OCI-LY7 (cell line): ENCODE measurements at regions not wholly inside any gene's neighbourhood (a gene's known extent, or its start where the extent isn't known, plus 50 kb on each side); places are given as distances from the start of the nearest gene placed in this dataset.

Experiments
- BruUV-seq: library from RNA; stranded (reverse); fragments of 400-500 nt; replicated peaks from 2 replicates; lab custom pipeline; 2021; lab: Mats Ljungman, UMichigan
- CTCF ChIA-PET: fragments of 300-600 bp; sonication (Branson Sonifier 250); formaldehyde crosslinking; loops from one replicate; lab custom pipeline; 2022; ENCODE audit warnings: antibody characterized with exemption; ENCODE audit not compliant: unreplicated experiment; lab: Charles Lee
- POLR2A ChIA-PET: fragments of 300-600 bp; sonication (Branson Sonifier 250); formaldehyde crosslinking; loops from one replicate; lab custom pipeline; 2022; ENCODE audit warnings: antibody characterized with exemption; lab: Charles Lee
- DNase-seq: peaks from one replicate; pipeline ENCODE4 v3.0.0-alpha.2; 2015; ENCODE audit warnings: low spot score
- H2AFZ ChIP-seq: fragments of 200-600 bp; sonication (generic), shearing (Covaris generic); 2 replicates; pipeline ENCODE4 v1.6.1; 2014; ENCODE audit warnings: mild to moderate bottlenecking, antibody characterized with exemption, low read length, moderate library complexity
- H3K27ac ChIP-seq: fragments of 200-600 bp; sonication (generic); 2 replicates; pipeline ENCODE4 v1.5.1; 2014; ENCODE audit warnings: mixed run types, low read depth, mild to moderate bottlenecking, moderate library complexity, low read length, inconsistent platforms; ENCODE audit not compliant: poor library complexity, severe bottlenecking
- H3K36me3 ChIP-seq: fragments of 200-600 bp; sonication (generic); 2 replicates; pipeline ENCODE4 v1.6.1; 2014; ENCODE audit warnings: mild to moderate bottlenecking, antibody characterized with exemption, low read length, moderate library complexity, mixed read lengths; ENCODE audit not compliant: insufficient read depth
- H3K4me1 ChIP-seq: fragments of 200-600 bp; sonication (generic); 2 replicates; pipeline ENCODE4 v1.5.1; 2014; ENCODE audit warnings: mild to moderate bottlenecking, low read length; ENCODE audit not compliant: insufficient read depth, poor library complexity, severe bottlenecking
- H3K4me2 ChIP-seq: fragments of 200-600 bp; sonication (generic); 2 replicates; pipeline ENCODE4 v1.6.1; 2014; ENCODE audit warnings: mild to moderate bottlenecking, low read length
- H3K4me3 ChIP-seq: fragments of 200-600 bp; sonication (generic); 2 replicates; pipeline ENCODE4 v1.5.1; 2014; ENCODE audit warnings: mild to moderate bottlenecking, low read depth, low read length; ENCODE audit not compliant: poor library complexity, severe bottlenecking
- H3K79me2 ChIP-seq: fragments of 200-600 bp; sonication (generic); 2 replicates; pipeline ENCODE4 v1.6.1; 2016; ENCODE audit warnings: low read depth, mild to moderate bottlenecking, low read length, moderate library complexity, mixed read lengths; ENCODE audit not compliant: insufficient read depth
- H3K9me2 ChIP-seq: fragments of 200-600 bp; sonication (generic); 2 replicates; pipeline ENCODE4 v1.6.1; 2016; ENCODE audit warnings: mild to moderate bottlenecking, low read length, mixed read lengths; ENCODE audit not compliant: insufficient read depth
- H3K9me3 ChIP-seq: fragments of 200-600 bp; sonication (generic); 2 replicates; pipeline ENCODE4 v1.6.1; 2014; ENCODE audit warnings: mild to moderate bottlenecking, mixed run types, low read length, mixed read lengths
- H4K20me1 ChIP-seq: fragments of 200-600 bp; sonication (generic); 2 replicates; pipeline ENCODE4 v1.6.1; 2014; ENCODE audit warnings: mild to moderate bottlenecking, antibody characterized with exemption, low read length, moderate library complexity, mixed read lengths; ENCODE audit not compliant: insufficient read depth
- EZH2phosphoT487 ChIP-seq: fragments of 200-600 bp; sonication (generic); IDR thresholded peaks from 2 replicates; pipeline ENCODE4 v1.6.1; 2018; ENCODE audit warnings: low read depth, borderline replicate concordance, mild to moderate bottlenecking, mixed run types, antibody characterized with exemption, low read length, moderate library complexity, mixed read lengths
- intact Hi-C: fragments of 100-400 bp; cut with micrococcal nuclease; formaldehyde crosslinking; loops from one replicate; pipeline ENCODE4 v1.10.0; 2022; ENCODE audit not compliant: unreplicated experiment
- TF ChIP-seq, protein P1 (sequence below): fragments of 200-600 bp; sonication (generic); conservative IDR thresholded peaks from 2 replicates; pipeline ENCODE4 v1.5.1; 2014; ENCODE audit warnings: mild to moderate bottlenecking, antibody characterized with exemption, low read length, moderate library complexity, mixed read lengths

- Histone ChIP-seq H3K9me3 (no peaks in the 10 kb centered on the region), H3K4me2 (no peak overlapping the region), H4K20me1 (no peaks in the 10 kb centered on the region), H3K4me1 (no peaks in the 10 kb centered on the region), H3K36me3 (no peaks in the 10 kb centered on the region), H3K9me2 (no peaks in the 10 kb centered on the region), H3K79me2 (no peaks in the 10 kb centered on the region), H3K27ac (no peak overlapping the region), H2AFZ (no peak overlapping the region), H3K4me3 (no peak overlapping the region)
- no peak for TF ChIP-seq EZH2phosphoT487
- TF ChIP-seq, protein P1, sequence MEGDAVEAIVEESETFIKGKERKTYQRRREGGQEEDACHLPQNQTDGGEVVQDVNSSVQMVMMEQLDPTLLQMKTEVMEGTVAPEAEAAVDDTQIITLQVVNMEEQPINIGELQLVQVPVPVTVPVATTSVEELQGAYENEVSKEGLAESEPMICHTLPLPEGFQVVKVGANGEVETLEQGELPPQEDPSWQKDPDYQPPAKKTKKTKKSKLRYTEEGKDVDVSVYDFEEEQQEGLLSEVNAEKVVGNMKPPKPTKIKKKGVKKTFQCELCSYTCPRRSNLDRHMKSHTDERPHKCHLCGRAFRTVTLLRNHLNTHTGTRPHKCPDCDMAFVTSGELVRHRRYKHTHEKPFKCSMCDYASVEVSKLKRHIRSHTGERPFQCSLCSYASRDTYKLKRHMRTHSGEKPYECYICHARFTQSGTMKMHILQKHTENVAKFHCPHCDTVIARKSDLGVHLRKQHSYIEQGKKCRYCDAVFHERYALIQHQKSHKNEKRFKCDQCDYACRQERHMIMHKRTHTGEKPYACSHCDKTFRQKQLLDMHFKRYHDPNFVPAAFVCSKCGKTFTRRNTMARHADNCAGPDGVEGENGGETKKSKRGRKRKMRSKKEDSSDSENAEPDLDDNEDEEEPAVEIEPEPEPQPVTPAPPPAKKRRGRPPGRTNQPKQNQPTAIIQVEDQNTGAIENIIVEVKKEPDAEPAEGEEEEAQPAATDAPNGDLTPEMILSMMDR, result no peak
- ChIA-PET POLR2A (no interaction called here), CTCF (no interaction called here)
- DNase-seq, result no peak
- intact Hi-C loops, result no loop called here
- BruUV-seq, result no TSS peak
Measured at GRCh38 chr10:29146311-29147100, 142.4 kb upstream of the LYZL1 start.

DNA sequence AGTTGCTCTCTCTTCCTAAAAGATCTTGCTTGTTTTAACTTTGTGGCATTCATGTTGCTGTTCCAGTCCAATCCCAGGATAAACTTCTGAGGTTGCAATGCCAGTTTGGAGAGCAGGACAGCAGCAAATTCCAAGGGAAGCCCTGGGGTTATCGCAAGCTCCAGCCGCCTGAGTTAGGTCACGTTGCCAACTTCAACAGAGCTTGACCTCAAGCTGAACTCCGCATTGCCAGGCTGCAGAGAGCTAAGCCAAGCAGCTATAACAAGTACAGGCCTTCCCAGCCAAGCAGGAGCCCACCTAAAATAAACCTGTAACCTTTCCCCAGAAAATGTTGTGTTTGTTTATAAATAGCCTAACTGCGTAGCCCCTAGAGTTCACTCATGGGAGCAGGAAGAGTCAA lies 138.9 kb upstream of the LYZL1 start:
- no peak overlapping the region for H3K4me2 ChIP-seq

DNA sequence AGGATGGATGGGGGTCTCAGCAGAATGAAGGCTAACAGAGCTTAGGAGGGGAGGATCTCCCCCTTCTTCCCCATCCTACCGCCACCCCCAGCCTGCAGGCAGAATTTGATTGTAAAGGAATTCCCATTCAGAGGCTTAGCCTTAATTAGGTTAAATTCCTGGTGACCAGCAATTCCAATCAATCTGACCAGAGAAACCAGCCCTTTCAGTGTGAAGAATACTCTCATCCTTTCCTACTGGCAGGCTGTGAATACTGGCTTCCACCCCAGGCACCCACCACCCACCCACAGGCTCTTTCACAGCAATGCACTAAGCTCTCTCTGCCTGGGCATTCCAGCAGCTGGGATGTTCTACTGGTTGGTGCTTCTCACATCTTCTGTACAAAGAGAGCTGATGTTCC lies 137.9 kb upstream of the LYZL1 start:
- Histone ChIP-seq H2AFZ (no peak overlapping the region), H3K79me2 (no peaks in the 10 kb centered on the region), H3K9me2 (no peaks in the 10 kb centered on the region), H4K20me1 (no peaks in the 10 kb centered on the region), H3K36me3 (no peaks in the 10 kb centered on the region), H3K27ac (no peak overlapping the region), H3K4me1 (no peaks in the 10 kb centered on the region), H3K9me3 (no peaks in the 10 kb centered on the region), H3K4me2 (no peak overlapping the region), H3K4me3 (no peak overlapping the region)
- ChIA-PET CTCF (no interaction called here), POLR2A (no interaction called here)
- BruUV-seq, result no TSS peak
- intact Hi-C loops, result no loop called here
- DNase-seq, result no peak
- TF ChIP-seq, protein P1, result no peak
- TF ChIP-seq EZH2phosphoT487, result no peak

More for the DNA sequence above, 138.9 kb upstream of the LYZL1 start:
- intact Hi-C loops, result no loop called here
- Histone ChIP-seq H3K4me3 (no peak overlapping the region), H3K9me2 (no peaks in the 10 kb centered on the region), H3K27ac (no peak overlapping the region), H3K4me1 (no peaks in the 10 kb centered on the region), H3K79me2 (no peaks in the 10 kb centered on the region), H3K9me3 (no peaks in the 10 kb centered on the region), H3K36me3 (no peaks in the 10 kb centered on the region), H2AFZ (no peak overlapping the region), H4K20me1 (no peaks in the 10 kb centered on the region)
- POLR2A ChIA-PET, result no interaction called here
- TF ChIP-seq EZH2phosphoT487, result no peak
- TF ChIP-seq, protein P1, result no peak
- no peak for DNase-seq
- CTCF ChIA-PET, result no interaction called here
- BruUV-seq, result no TSS peak
